HG03378 (cell line): ENCODE measurements at regions not wholly inside any gene's neighbourhood (a gene's known extent, or its start where the extent isn't known, plus 50 kb on each side); places are given as distances from the start of the nearest gene placed in this dataset.
"Not testable (repeated sequence)": the region's sequence is repeated elsewhere in the genome, so short reads cannot be mapped to it uniquely, and the experiment has no call there.

ENCODE experiments used
- ATAC-seq: cut with Tn5 transposase; IDR thresholded peaks from one replicate; pipeline ENCODE4 v1.9.1; 2021; ENCODE audit warnings: mild to moderate bottlenecking, moderate library complexity; ENCODE audit not compliant: unreplicated experiment

GRCh38 chrX:16067886-16068515 lies 55.4 kb upstream of the GRPR start:
- ATAC-seq: peak; percentile 87

- ATAC-seq: no peak
These were observed 59.4 kb upstream of the GRPR start for GRCh38 chrX:16063921-16064320.

GRCh38 chrX:16063141-16063540 lies 60.2 kb upstream of the GRPR start:
- ATAC-seq: no peak

- no peak for ATAC-seq
These were observed 62.1 kb upstream of the GRPR start for GRCh38 chrX:16061296-16061695.

- no peak for ATAC-seq
These were observed 63.1 kb upstream of the GRPR start for GRCh38 chrX:16060252-16060651.

- not testable (repeated sequence) for ATAC-seq
These were observed 74.2 kb upstream of the GRPR start for GRCh38 chrX:16049126-16049525.

- no peak for ATAC-seq
These were observed 80.4 kb upstream of the GRPR start for GRCh38 chrX:16042980-16043379.

GRCh38 chrX:16039834-16040233 lies 83.5 kb upstream of the GRPR start:
- no peak for ATAC-seq

GRCh38 chrX:16039363-16039762 lies 84.0 kb upstream of the GRPR start:
- no peak for ATAC-seq

GRCh38 chrX:16033331-16033730 lies 90.0 kb upstream of the GRPR start:
- ATAC-seq: no peak

GRCh38 chrX:16028576-16028975 lies 94.8 kb upstream of the GRPR start:
- ATAC-seq: no peak

- ATAC-seq: peak; percentile 98
These were observed 99.3 kb upstream of the GRPR start for GRCh38 chrX:16023790-16024734.

- ATAC-seq: no peak
These were observed 100.7 kb upstream of the GRPR start for GRCh38 chrX:16022580-16023200.

- no peak for ATAC-seq
These were observed 105.1 kb upstream of the GRPR start for GRCh38 chrX:16018291-16018690.

- ATAC-seq: no peak
These were observed 109.2 kb upstream of the GRPR start for GRCh38 chrX:16014171-16014570.

GRCh38 chrX:16012250-16012649 lies 111.1 kb upstream of the GRPR start:
- ATAC-seq: no peak

- no peak for ATAC-seq
These were observed 117.4 kb upstream of the GRPR start for GRCh38 chrX:16005917-16006316.

GRCh38 chrX:16002185-16002584 lies 121.2 kb upstream of the GRPR start:
- no peak for ATAC-seq

GRCh38 chrX:15998350-15998749 lies 125.0 kb upstream of the GRPR start:
- no peak for ATAC-seq

GRCh38 chrX:15989716-15990115 lies 133.6 kb upstream of the GRPR start:
- no peak for ATAC-seq

GRCh38 chrX:15988661-15989603 lies 134.3 kb upstream of the AP1S2 start:
- no peak for ATAC-seq
